MG63 (cell line): ENCODE measurements at regions not wholly inside any gene's neighbourhood (a gene's known extent, or its start where the extent isn't known, plus 50 kb on each side); places are given as distances from the start of the nearest gene placed in this dataset.

Source experiments
- DNase-seq: peaks from one replicate; pipeline ENCODE4 v3.0.0-alpha.2; 2020
- H3K27me3 ChIP-seq: fragments of 250-450 bp; sonication (Bioruptor Pico); 2 replicates; pipeline ENCODE4 v1.5.1; 2020; ENCODE audit warnings: mild to moderate bottlenecking, moderate library complexity
- H3K36me3 ChIP-seq: fragments of 250-450 bp; sonication (Bioruptor Pico); 2 replicates; pipeline ENCODE4 v1.5.1; 2020; ENCODE audit warnings: mild to moderate bottlenecking, moderate library complexity
- H3K4me3 ChIP-seq: fragments of 250-450 bp; sonication (Bioruptor Pico); 2 replicates; pipeline ENCODE4 v1.5.1; 2020; ENCODE audit warnings: mild to moderate bottlenecking, moderate library complexity
- H3K9me3 ChIP-seq: fragments of 250-450 bp; sonication (Bioruptor Pico); 2 replicates; pipeline ENCODE4 v1.5.1; 2020; ENCODE audit warnings: mild to moderate bottlenecking, moderate library complexity

DNA sequence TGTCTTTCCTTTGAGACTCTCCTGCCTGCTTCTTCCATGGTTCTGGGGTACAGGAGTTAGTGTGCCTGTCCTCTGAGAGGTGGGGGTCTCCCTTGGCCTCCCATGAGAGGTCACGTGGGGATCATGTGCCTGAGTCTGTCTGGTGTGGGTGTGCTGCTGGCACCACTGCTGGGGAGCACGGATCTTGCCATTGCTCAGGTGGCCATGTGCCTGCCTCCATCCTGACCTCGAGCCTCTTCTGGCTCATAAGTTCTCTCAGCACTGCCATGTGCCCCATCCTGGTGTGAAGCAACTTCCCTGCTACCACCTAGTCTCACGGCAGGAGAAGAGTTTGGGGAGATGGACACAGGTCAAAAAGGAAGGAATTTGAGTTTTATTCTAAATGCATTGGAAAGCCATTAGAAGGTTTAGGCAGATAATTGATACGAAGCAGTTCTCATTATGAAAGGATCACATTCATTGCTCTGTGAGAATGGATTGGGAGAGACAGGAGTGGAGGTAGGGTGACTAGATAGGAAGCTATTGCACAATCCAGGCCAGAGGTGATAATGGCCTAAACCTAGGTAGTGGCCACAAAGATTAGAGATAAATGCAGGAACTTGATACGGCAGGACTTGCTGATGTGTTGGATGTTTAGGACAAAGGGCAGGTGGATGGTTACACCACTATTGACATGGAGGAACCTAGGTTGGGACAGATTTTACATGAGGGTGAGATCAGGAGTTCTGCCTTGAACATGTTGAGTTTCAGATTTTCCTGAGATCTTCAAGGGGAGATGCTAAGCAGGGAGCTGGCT, 173.0 kb upstream of the RORA start:
- Histone ChIP-seq H3K4me3 (no peak overlapping the region), H3K27me3 (no peaks in the 10 kb centered on the region), H3K9me3 (no peaks in the 10 kb centered on the region), H3K36me3 (no peaks in the 10 kb centered on the region)
- DNase-seq: no peak

DNA sequence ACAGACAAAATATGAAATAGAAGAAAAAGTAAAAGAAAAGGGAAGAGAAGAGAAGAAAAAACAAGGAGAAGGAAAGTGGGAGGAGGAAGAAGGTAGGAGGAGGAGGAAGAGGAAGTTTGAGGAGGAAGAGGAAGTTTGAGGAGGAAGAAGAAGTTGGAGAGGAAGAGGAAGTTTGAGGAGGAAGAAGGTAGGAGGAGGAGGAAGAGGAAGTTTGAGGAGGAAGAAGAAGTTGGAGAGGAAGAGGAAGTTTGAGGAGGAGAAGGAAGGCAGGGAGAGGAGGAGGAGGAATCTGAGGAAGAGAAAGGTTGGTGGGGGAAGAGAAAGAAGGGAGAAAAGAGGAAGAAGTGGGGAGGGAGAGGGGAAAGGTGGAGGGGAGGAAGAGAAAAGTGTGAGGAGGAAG, 169.2 kb upstream of the RORA start:
- no peaks in the 10 kb centered on the region for H3K36me3 ChIP-seq
- H3K27me3 ChIP-seq: no peaks in the 10 kb centered on the region
- H3K4me3 ChIP-seq: no peak overlapping the region
- H3K9me3 ChIP-seq: no peaks in the 10 kb centered on the region
- no peak for DNase-seq

DNA sequence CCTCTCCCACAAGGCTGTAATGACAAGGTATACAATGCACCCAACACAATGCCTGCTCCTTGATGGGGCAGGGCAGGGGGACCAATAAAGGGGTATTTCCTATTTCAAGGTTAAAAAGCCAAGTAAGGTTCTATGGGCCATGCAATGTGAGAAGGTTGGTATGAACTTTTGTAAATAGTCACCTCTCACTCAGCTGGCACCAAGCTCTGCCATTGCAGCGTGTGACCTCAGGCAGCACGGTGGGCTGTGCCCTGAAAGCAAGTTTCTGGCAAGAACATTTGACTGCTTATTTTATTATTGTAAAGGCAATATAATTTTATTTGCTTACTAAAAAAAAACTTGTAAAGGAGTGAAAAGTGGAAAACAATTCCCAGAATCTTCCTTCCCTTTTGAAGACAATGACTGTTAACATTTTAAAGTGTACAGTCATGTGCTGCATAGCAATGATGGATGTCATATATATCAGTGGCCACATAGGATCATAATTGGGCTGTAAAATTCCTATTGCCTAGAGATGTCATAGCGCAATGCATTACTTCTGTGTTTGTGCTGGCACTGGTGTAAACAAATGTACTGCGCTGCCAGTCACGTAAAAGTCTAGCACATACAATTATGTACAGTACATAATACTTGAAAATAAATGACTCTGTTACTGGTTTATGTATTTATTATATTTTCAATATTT, 167.3 kb upstream of the RORA start:
- no peak for DNase-seq
- Histone ChIP-seq H3K27me3 (no peaks in the 10 kb centered on the region), H3K36me3 (no peaks in the 10 kb centered on the region), H3K9me3 (no peaks in the 10 kb centered on the region), H3K4me3 (no peak overlapping the region)

DNA sequence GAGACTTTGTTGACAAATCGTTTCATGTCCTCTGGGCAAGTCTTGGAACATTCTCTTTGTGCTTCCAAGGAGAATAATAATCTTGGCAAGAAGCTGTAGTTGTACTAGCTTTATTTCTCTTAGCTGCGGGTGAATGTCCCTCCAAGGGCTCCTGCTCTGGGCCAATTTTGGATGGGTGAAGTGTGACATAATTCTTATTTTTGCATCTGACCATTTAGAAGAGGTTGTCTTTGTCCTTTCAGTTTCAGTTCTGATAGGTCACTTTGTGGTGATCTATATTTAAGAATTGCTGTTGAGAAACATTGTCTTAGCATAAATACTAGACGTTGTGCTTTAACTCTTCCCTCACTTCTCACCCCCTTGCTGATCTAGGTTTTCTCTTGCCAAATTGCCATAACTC, 164.8 kb upstream of the RORA start:
- DNase-seq: peak; percentile 32
- H3K36me3 ChIP-seq: no peaks in the 10 kb centered on the region
- H3K4me3 ChIP-seq: no peak overlapping the region
- no peaks in the 10 kb centered on the region for H3K27me3 ChIP-seq
- H3K9me3 ChIP-seq: no peaks in the 10 kb centered on the region

DNA sequence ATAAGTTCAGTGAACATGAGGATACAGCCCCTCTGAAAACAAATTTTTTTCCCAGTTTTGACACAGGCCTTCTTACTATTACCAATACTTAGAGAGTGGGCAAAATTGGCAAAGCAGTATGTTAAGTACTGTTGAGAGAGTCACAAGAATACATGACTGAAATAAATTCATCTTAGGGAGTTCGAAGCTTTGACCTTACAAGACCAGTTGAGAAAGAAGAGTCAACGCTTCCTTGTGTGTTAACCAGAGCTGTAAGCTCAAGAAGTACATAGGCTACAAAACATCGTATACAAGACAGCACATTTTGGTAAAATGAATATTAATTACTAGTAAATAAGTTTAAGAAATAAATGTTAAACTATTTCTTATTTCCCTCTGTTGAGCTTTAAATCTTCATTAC, 164.4 kb upstream of the RORA start:
- H3K27me3 ChIP-seq: no peaks in the 10 kb centered on the region
- H3K4me3 ChIP-seq: no peak overlapping the region
- no peak for DNase-seq
- H3K9me3 ChIP-seq: no peaks in the 10 kb centered on the region
- no peaks in the 10 kb centered on the region for H3K36me3 ChIP-seq

DNA sequence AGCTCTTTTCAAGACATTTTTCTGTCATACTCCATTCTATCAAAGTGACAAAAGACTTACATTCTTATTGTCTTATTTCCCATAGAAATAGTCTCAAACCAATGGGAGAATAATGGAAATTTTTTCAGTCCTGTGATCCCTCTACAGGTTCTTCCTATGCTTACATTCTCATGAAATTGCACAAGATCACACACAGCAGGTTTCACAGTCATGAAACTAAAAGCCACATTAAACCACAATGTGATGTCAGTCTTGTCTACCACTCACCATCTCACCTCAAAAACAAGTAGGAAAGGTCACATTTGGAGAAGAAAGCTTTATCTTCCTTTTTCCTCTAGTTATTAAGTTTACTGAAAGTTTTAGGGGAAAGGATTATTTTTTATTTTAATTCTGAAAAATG, 161.0 kb upstream of the RORA start:
- Histone ChIP-seq H3K27me3 (no peaks in the 10 kb centered on the region), H3K4me3 (no peak overlapping the region), H3K36me3 (no peaks in the 10 kb centered on the region), H3K9me3 (no peaks in the 10 kb centered on the region)
- DNase-seq: no peak

DNA sequence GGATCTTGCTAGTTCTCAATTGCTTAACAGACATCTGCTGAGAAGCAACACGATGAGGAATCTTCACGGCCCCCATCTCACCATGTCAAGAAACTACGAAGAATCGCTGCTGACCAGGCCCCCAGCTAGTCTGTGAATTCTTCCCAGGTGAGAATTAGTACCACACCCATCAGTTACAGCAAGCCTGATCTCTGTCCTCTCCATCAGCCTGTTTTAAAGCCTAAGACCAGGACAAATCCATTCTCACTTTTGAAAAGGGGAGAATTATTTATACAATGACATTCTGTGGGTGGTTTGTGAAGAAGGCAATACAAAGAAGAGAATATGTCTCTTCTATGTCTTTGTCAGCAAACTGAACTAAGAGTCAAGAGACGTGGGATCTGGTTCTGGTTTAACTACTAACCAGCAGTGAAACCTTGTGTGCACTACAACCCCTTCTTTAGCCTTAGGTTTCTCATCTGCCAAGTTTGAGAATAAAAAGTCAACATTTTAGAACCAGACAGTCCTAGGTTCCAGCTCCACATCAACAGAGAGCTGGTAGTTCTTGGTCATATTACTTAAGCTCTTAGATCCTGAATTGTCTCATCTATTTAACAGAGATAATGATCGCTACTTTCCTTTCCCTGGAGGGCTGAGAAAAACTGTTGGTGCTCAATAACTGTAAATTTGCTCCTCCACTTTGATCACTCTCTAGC, 160.4 kb upstream of the RORA start:
- DNase-seq: no peak
- Histone ChIP-seq H3K27me3 (no peaks in the 10 kb centered on the region), H3K9me3 (no peaks in the 10 kb centered on the region), H3K36me3 (no peaks in the 10 kb centered on the region), H3K4me3 (no peak overlapping the region)

DNA sequence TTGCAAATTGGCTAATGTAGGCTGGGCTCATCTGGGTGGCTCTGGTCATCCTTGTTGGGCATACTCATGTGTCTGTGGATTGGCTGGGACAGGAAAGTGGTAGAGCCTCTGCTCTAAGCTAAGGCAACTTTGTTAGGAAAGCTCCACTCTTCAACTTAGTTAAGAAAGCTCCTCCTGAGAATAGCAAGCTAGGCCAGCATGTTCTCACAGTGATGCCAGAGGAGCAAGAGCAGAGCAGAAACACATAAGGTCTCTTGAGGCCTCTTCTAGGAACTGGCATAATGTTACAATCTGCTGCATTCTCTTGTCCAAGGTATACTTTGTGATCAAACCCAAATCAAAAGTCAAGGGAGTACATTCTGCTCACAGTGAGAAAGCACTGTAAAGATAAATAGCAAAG, 158.6 kb upstream of the RORA start:
- Histone ChIP-seq H3K27me3 (no peaks in the 10 kb centered on the region; the same call in 1 of the 2 replicates), H3K4me3 (no peak overlapping the region), H3K36me3 (no peaks in the 10 kb centered on the region), H3K9me3 (peaks cover 1% of the 10 kb centered on the region; the same call in 1 of the 2 replicates)
- no peak for DNase-seq

DNA sequence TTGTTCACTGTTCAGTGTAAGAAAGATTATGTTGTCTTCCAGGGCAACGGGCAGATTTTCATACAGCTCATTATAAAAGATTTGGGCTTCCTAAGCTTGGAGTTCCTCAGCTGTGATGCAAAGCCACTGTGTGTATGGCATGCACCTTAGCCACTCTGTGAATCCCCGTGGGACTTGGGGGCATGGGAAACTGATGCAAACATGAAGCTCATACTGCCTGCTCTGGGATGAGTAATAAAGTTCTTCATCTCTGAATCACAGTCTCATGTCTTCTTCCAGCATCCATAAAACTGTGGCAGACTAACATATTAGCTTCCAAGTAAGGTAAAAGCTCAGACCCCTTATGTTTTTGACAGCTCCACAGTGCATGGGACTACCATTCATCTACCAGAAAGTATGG, 154.3 kb upstream of the RORA start:
- Histone ChIP-seq H3K36me3 (no peaks in the 10 kb centered on the region), H3K9me3 (peaks cover 1% of the 10 kb centered on the region; the same call in 1 of the 2 replicates), H3K4me3 (no peak overlapping the region), H3K27me3 (no peaks in the 10 kb centered on the region; the same call in 1 of the 2 replicates)
- peak; percentile 15 for DNase-seq

DNA sequence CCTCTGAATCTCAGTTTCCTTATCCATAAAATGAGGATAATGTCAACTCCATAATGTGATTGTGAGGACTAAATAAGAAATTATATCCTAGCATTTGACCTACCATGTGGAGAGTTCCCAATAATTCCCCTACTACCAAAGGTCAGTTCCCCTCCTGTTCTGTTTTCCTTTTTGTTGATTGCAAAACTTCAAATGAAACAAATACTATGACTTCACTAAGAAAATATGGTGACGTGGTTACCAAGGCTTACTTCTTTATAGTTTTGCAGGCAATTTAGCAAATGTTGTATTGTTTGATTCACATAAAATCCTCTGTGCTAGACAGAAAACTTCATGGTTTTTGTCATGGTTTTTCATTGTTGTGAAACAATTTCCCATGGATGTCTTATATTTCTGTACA, 153.8 kb upstream of the RORA start:
- peaks cover 1% of the 10 kb centered on the region; the same call in 1 of the 2 replicates for H3K9me3 ChIP-seq
- no peaks in the 10 kb centered on the region for H3K36me3 ChIP-seq
- H3K27me3 ChIP-seq: no peaks in the 10 kb centered on the region; the same call in 1 of the 2 replicates
- DNase-seq: no peak
- H3K4me3 ChIP-seq: no peak overlapping the region

DNA sequence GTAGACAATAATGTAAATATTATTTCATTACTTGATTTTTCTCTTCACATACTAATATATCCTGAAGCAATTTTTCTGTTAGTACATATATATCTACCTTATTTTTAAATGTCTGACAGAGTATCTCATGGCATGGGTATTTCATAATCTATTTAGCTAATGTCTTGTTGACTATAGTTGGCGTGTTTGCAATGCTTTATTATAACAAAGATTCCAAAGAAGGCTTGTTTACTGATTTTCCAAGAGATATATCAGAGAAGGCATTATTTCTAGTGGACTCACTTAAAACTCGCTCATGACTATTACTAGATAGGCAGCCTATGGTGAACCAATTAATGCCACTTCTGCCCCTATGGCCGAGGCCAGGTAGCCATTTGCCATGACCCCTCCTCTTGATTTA, 152.4 kb upstream of the RORA start:
- Histone ChIP-seq H3K36me3 (no peaks in the 10 kb centered on the region), H3K4me3 (no peak overlapping the region), H3K27me3 (no peaks in the 10 kb centered on the region; the same call in 1 of the 2 replicates), H3K9me3 (peaks cover 1% of the 10 kb centered on the region; the same call in 1 of the 2 replicates)
- DNase-seq: no peak

DNA sequence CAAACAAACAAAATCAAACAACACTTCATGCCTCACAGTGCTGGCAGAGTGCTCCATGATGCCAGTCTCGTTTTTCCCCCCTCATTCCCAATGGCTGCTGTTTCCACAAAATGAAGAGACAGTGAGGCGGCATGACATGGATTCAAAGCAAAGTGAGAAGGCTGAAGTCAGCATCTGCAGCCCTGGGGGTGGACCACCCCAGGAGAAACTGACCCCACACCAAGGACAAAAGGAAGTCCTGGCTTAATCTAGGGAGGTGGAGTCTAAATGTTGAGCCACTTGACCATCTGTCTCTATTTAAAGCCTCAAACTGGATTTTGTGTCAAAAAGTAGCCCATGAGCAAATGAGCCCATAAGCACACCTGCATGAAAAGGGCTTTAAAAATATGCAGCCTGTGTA, 151.2 kb upstream of the RORA start:
- peaks cover 1% of the 10 kb centered on the region; the same call in 1 of the 2 replicates for H3K9me3 ChIP-seq
- H3K36me3 ChIP-seq: no peaks in the 10 kb centered on the region
- H3K27me3 ChIP-seq: no peaks in the 10 kb centered on the region; the same call in 1 of the 2 replicates
- DNase-seq: no peak
- H3K4me3 ChIP-seq: no peak overlapping the region

DNA sequence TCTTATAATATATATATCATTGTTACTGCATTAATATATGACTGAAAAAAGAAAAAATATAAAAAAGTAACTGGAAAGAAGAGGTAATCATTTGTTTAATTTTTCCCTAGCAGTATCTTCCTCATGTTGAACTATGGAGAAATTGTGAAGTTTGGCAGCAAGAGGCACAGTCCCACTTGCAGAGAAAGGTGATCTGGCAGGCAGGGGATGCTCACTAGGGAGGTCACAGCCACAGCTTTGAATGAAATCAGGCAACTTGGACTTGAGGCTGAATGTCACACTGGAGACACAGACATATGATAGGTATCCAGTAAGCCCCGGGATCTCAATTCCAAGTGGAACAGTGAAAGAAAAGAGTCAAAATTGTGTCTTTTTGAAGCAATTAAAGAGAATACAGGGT, 149.9 kb upstream of the RORA start:
- Histone ChIP-seq H3K4me3 (no peak overlapping the region), H3K27me3 (no peaks in the 10 kb centered on the region; the same call in 1 of the 2 replicates), H3K9me3 (peaks cover 1% of the 10 kb centered on the region; the same call in 1 of the 2 replicates), H3K36me3 (no peaks in the 10 kb centered on the region)
- no peak for DNase-seq

DNA sequence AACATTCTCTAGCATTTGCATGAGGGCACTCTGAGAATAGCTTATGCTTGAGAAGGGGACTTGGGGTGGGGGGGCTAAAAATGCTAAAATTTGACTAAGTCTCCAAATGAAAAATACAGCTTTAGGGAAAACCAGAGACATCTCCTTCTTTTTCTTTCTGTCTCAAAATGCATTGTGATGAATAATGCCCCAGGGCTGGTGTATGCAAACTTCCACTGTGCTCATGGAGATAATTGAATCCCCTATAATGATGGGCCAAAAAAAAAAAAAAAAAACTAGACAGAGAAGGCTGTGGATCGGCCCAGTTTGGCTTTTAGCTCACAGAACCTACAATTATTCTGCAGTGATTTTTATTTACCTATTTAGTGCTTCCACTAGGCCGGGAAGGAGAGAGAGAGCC, 147.9 kb upstream of the RORA start:
- Histone ChIP-seq H3K9me3 (no peaks in the 10 kb centered on the region), H3K4me3 (no peak overlapping the region), H3K36me3 (no peaks in the 10 kb centered on the region), H3K27me3 (no peaks in the 10 kb centered on the region)
- DNase-seq: no peak

DNA sequence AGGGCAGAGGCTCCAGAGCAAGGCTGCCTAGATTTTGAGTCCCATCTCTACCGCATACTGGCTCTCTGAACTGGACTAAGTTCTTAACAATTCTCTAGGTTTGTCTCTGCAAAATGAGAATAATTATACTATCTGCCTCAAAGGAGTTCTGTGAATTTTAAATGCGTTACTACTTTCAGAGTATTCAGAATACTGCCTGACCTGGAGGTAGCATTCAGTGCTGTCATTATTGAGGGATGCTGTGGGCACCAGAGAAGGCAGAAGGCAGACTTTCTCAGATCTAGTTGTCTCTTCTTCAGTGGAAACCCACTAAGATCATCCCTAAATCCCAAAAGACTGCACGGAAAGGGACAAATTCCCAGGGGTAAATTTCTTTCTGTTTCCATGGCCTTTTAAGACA, 147.4 kb upstream of the RORA start:
- H3K9me3 ChIP-seq: no peaks in the 10 kb centered on the region
- H3K27me3 ChIP-seq: no peaks in the 10 kb centered on the region
- no peak for DNase-seq

DNA sequence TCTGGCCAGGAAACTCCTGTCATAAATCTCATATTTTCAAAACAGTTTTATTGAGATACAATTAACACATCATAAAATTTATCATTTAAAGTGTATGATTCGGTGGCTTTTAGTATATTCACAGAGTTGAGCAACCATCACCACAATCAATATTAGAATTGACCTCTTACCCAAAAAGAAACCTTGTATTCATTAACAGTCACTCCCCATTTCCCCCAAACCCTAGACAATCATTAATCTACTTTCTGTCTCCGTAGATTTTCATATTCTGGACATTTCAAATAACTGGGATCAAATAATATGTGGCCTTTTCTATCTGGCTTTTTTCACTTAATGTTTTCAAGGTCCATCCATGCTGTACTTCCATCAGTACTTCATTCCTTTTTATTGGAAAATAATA, 145.7 kb upstream of the RORA start:
- H3K36me3 ChIP-seq: no peaks in the 10 kb centered on the region
- no peaks in the 10 kb centered on the region for H3K9me3 ChIP-seq
- H3K27me3 ChIP-seq: no peaks in the 10 kb centered on the region
- DNase-seq: no peak
- no peak overlapping the region for H3K4me3 ChIP-seq

More for the DNA sequence above, 147.4 kb upstream of the RORA start:
- no peak overlapping the region for H3K4me3 ChIP-seq
- H3K36me3 ChIP-seq: no peaks in the 10 kb centered on the region

DNA sequence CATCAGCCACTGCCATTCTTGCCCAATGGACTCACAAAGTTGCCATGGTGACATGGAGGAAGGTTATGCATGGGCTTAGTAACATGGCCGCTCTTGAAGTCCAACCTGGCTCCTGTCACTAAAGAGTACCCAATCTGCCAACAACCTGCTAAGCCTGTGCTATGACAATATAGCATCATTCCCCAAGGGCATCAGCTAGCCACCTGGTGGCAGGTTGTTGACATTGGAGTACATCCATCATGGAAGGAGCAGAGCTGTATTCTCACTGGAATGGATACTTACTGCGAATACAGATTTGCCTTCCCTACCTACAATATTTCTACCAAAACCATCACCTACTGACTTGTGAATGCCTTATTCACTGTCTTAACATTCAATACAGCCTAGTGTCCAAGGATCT, 138.9 kb upstream of the RORA start:
- H3K9me3 ChIP-seq: no peaks in the 10 kb centered on the region
- no peak overlapping the region for H3K4me3 ChIP-seq
- H3K36me3 ChIP-seq: no peaks in the 10 kb centered on the region
- no peaks in the 10 kb centered on the region for H3K27me3 ChIP-seq
- no peak for DNase-seq
